ENCODE measurements at regions not wholly inside any gene's neighbourhood (a gene's known extent, or its start where the extent isn't known, plus 50 kb on each side); places are given as distances from the start of the nearest gene placed in this dataset.

- H3K79me2 ChIP-seq (replicated peaks; ENCODE audit: insufficient read depth), result no peaks in the 10 kb centered on the region
- DNase-seq (ENCODE audit: low spot score) (no peak), ATAC-seq (no peak)
- H3K4me1 ChIP-seq (ENCODE audit: insufficient read depth), result no peaks in the 10 kb centered on the region
- H3K27ac ChIP-seq (ENCODE audit: low read depth), result no peak overlapping the region
- H3K27ac Mint-ChIP-seq, result no peak overlapping the region
- TF ChIP-seq EZH2phosphoT487 (IDR thresholded peaks at IDR 0.05; ENCODE audit: unreplicated experiment) (no peak), ZNF114 (CRISPR knock-in tag; IDR thresholded peaks at IDR 0.05) (no peak), JUNB (IDR thresholded peaks at IDR 0.05; ENCODE audit: unreplicated experiment) (no peak), ETS1 (IDR thresholded peaks at IDR 0.05) (no peak), ZNF331 (CRISPR knock-in tag; IDR thresholded peaks at IDR 0.05; ENCODE audit: low read depth) (no peak), REST (IDR thresholded peaks at IDR 0.05; ENCODE audit: unreplicated experiment) (no peak), STAT1 (IDR thresholded peaks at IDR 0.05; ENCODE audit: unreplicated experiment) (no peak), CREB1 (CRISPR knock-in tag; IDR thresholded peaks at IDR 0.05; ENCODE audit: low read depth) (no peak), POLR2AphosphoS5 (IDR thresholded peaks at IDR 0.05; ENCODE audit: low read depth) (no peak), ZNF462 (CRISPR knock-in tag; IDR thresholded peaks at IDR 0.05) (no peak)
- H2AFZ ChIP-seq, result no peak overlapping the region
- no peaks in the 10 kb centered on the region for H3K27me3 Mint-ChIP-seq (ENCODE audit: insufficient read depth, low read depth, poor library complexity)
- H3K4me2 ChIP-seq, result no peak overlapping the region
- no peaks in the 10 kb centered on the region for H4K20me1 ChIP-seq (replicated peaks; ENCODE audit: insufficient read depth)
- no peak overlapping the region for H3K4me3 ChIP-seq
- no peaks in the 10 kb centered on the region for H3K36me3 Mint-ChIP-seq (ENCODE audit: low read depth)
- no peaks in the 10 kb centered on the region for H3K9me3 Mint-ChIP-seq
- H3K4me1 Mint-ChIP-seq, result no peaks in the 10 kb centered on the region
- no peaks in the 10 kb centered on the region for H3K36me3 ChIP-seq (ENCODE audit: insufficient read depth)
- H3F3A ChIP-seq (replicated peaks; ENCODE audit: low read depth), result no peaks in the 10 kb centered on the region
- no peak overlapping the region for H3K4me3 Mint-ChIP-seq
- no peaks in the 10 kb centered on the region for H3K9me2 ChIP-seq (ENCODE audit: insufficient read depth)
- H3K27me3 ChIP-seq (ENCODE audit: insufficient read depth), result no peaks in the 10 kb centered on the region
Observed at GRCh38 chr4:57580710-57581599, 470.8 kb upstream of the IGFBP7 start.

Data from GM23338 (cell line).